Vagina (tissue), 2 donors: ENCODE measurements at regions not wholly inside any gene's neighbourhood (a gene's known extent, or its start where the extent isn't known, plus 50 kb on each side); places are given as distances from the start of the nearest gene placed in this dataset.

Source experiments
- CTCF ChIP-seq, 3 experiments: fragments of 450-650 bp in 2 of 3; fragments of 200-600 bp in 1 of 3; sonication (generic) in 1 of 3; IDR thresholded peaks; one replicate each; pipeline ENCODE4 v1.5.1; 2017 to 2019; ENCODE audit warnings: antibody characterized with exemption in 3 of 3, mild to moderate bottlenecking in 2 of 3, moderate library complexity in 2 of 3
- POLR2A ChIP-seq, 2 donors: fragments of 450-650 bp; IDR thresholded peaks; one replicate each; pipeline ENCODE4 v1.6.1; 2017; ENCODE audit warnings: antibody characterized with exemption in 2 of 2, mild to moderate bottlenecking in 2 of 2, moderate library complexity in 2 of 2
- POLR2AphosphoS5 ChIP-seq, 2 donors: sonication (generic); formaldehyde crosslinking; IDR thresholded peaks; one replicate each; pipeline ENCODE4 v1.9.0; 2017; ENCODE audit warnings: antibody characterized with exemption in 2 of 2, mild to moderate bottlenecking in 2 of 2, low read depth in 1 of 2; ENCODE audit not compliant: insufficient read depth in 1 of 2

GRCh38 chr1:170471398-170472053 lies 60.4 kb upstream of the GORAB start:
- TF ChIP-seq POLR2A (IDR thresholded peaks at IDR 0.05) (no peak), POLR2AphosphoS5 (IDR thresholded peaks at IDR 0.05; ENCODE audit: insufficient read depth in 1 of 2, low read depth in 1 of 2) (no peak), CTCF (IDR thresholded peaks at IDR 0.05) (no peak)
